Liver (tissue), 8 donors: ENCODE measurements at regions not wholly inside any gene's neighbourhood (a gene's known extent, or its start where the extent isn't known, plus 50 kb on each side); places are given as distances from the start of the nearest gene placed in this dataset.

Source experiments
- DNase-seq: peaks from one replicate; pipeline ENCODE4 v3.0.0-alpha.2; 2017; ENCODE audit warnings: low spot score
- H3K27ac ChIP-seq, 2 donors: one replicate each; pipeline ENCODE4 v1.7.0; 2013; ENCODE audit warnings: inconsistent platforms in 2 of 2, low read length in 2 of 2, control low read depth in 1 of 2, low read depth in 1 of 2, mild to moderate bottlenecking in 1 of 2
- H3K27me3 ChIP-seq, 4 donors: one replicate each; pipeline versions ENCODE4 v1.6.1 to v1.7.0; 2013; ENCODE audit warnings: low read length in 3 of 4, inconsistent platforms in 1 of 4, mild to moderate bottlenecking in 1 of 4, moderate library complexity in 1 of 4; ENCODE audit not compliant: control insufficient read depth in 4 of 4, insufficient read depth in 4 of 4
- H3K36me3 ChIP-seq, 4 donors: one replicate each; pipeline versions ENCODE4 v1.6.1 to v1.7.0; 2013; ENCODE audit warnings: low read length in 3 of 4, mild to moderate bottlenecking in 3 of 4, low read depth in 1 of 4, moderate library complexity in 1 of 4; ENCODE audit not compliant: control insufficient read depth in 4 of 4, insufficient read depth in 3 of 4
- H3K4me1 ChIP-seq, 4 donors: one replicate each; pipeline versions ENCODE4 v1.6.1 to v1.7.0; 2013; ENCODE audit warnings: low read length in 3 of 4, mild to moderate bottlenecking in 3 of 4, moderate library complexity in 1 of 4; ENCODE audit not compliant: control insufficient read depth in 4 of 4, insufficient read depth in 4 of 4
- H3K4me3 ChIP-seq, 3 donors: one replicate each; pipeline versions ENCODE4 v1.6.1 to v1.7.0; 2013; ENCODE audit warnings: low read length in 3 of 3, control low read depth in 1 of 3, low read depth in 1 of 3, mild to moderate bottlenecking in 1 of 3
- H3K9ac ChIP-seq, 2 donors: one replicate each; pipeline ENCODE4 v1.7.0; 2013; ENCODE audit warnings: low read length in 2 of 2, mild to moderate bottlenecking in 2 of 2, moderate library complexity in 2 of 2, control low read depth in 1 of 2, low read depth in 1 of 2
- H3K9me3 ChIP-seq, 4 donors: one replicate each; pipeline versions ENCODE4 v1.6.1 to v1.7.0; 2013; ENCODE audit warnings: low read length in 3 of 4; ENCODE audit not compliant: control insufficient read depth in 4 of 4
- EGR1 ChIP-seq, 2 donors: IDR thresholded peaks; 2 replicates each; pipeline ENCODE4 v1.6.1; 2016 to 2018; ENCODE audit warnings: antibody characterized with exemption in 2 of 2, low read depth in 2 of 2
- FOXA1 ChIP-seq: IDR thresholded peaks from 2 replicates; pipeline ENCODE4 v1.6.1; 2016; ENCODE audit warnings: antibody characterized with exemption
- FOXA2 ChIP-seq: IDR thresholded peaks from 2 replicates; pipeline ENCODE4 v1.6.1; 2016; ENCODE audit warnings: antibody characterized with exemption
- GABPA ChIP-seq, 2 donors: IDR thresholded peaks in 1 of 2; conservative IDR thresholded peaks in 1 of 2; 2 replicates each; pipeline ENCODE4 v1.6.1; 2016; ENCODE audit warnings: antibody characterized with exemption in 2 of 2, mild to moderate bottlenecking in 1 of 2, moderate library complexity in 1 of 2
- HNF4A ChIP-seq, 2 donors: conservative IDR thresholded peaks; 2 replicates each; pipeline ENCODE4 v1.6.1; 2016; ENCODE audit warnings: antibody characterized with exemption in 2 of 2, mild to moderate bottlenecking in 2 of 2
- HNF4G ChIP-seq: IDR thresholded peaks from 2 replicates; pipeline ENCODE4 v1.6.1; 2016; ENCODE audit warnings: antibody characterized with exemption
- JUND ChIP-seq, 2 donors: IDR thresholded peaks; 2 replicates each; pipeline ENCODE4 v1.6.1; 2016; ENCODE audit warnings: antibody characterized with exemption in 2 of 2
- NR2F2 ChIP-seq: IDR thresholded peaks from 2 replicates; pipeline ENCODE4 v1.6.1; 2016; ENCODE audit warnings: antibody characterized with exemption
- RAD21 ChIP-seq, 2 donors: IDR thresholded peaks; 2 replicates each; pipeline ENCODE4 v1.6.1; 2016; ENCODE audit warnings: antibody characterized with exemption in 2 of 2, mild to moderate bottlenecking in 2 of 2
- RXRA ChIP-seq, 2 donors: IDR thresholded peaks; 2 replicates each; pipeline ENCODE4 v1.6.1; 2017 to 2018; ENCODE audit warnings: antibody characterized with exemption in 2 of 2, mild to moderate bottlenecking in 1 of 2
- SP1 ChIP-seq: IDR thresholded peaks from 2 replicates; pipeline ENCODE4 v1.6.1; 2018; ENCODE audit warnings: antibody characterized with exemption, mild to moderate bottlenecking
- TAF1 ChIP-seq: conservative IDR thresholded peaks from 2 replicates; pipeline ENCODE4 v1.6.1; 2016; ENCODE audit warnings: antibody characterized with exemption, mild to moderate bottlenecking
- YY1 ChIP-seq: IDR thresholded peaks from 2 replicates; pipeline ENCODE4 v1.6.1; 2016; ENCODE audit warnings: antibody characterized with exemption, mild to moderate bottlenecking
- WGBS: extraction: QIAGEN DNeasy Blood & Tissue Kit; methylation state at CpG from one replicate; pipeline ENCODE4 v1.1.7; 2013; 5-methylcytosine and 5-hydroxymethylcytosine counted together
- TF ChIP-seq, protein P1 (sequence below): IDR thresholded peaks from 2 replicates; pipeline ENCODE4 v1.6.1; 2016; ENCODE audit warnings: antibody characterized with exemption
- TF ChIP-seq, protein P2 (sequence below): IDR thresholded peaks from 2 replicates; pipeline ENCODE4 v1.6.1; 2016; ENCODE audit warnings: antibody characterized with exemption, mild to moderate bottlenecking
- TF ChIP-seq, protein P3 (sequence below): IDR thresholded peaks from 2 replicates; pipeline ENCODE4 v1.6.1; 2016; ENCODE audit warnings: antibody characterized with exemption
- TF ChIP-seq, protein P4 (sequence below): fragments of 150-350 bp; IDR thresholded peaks from 2 replicates; pipeline ENCODE4 v1.5.1; 2017; ENCODE audit warnings: improper control_type of control experiment, low read depth, low read length; ENCODE audit not compliant: missing input control
- TF ChIP-seq, protein P5 (sequence below): IDR thresholded peaks from 2 replicates; pipeline ENCODE4 v1.6.1; 2016; ENCODE audit warnings: antibody characterized with exemption
- donor health status: healthy.
- donor health status: healthy.
- donor health status: healthy.
- donor health status: healthy.
- donor health status: healthy.

DNA sequence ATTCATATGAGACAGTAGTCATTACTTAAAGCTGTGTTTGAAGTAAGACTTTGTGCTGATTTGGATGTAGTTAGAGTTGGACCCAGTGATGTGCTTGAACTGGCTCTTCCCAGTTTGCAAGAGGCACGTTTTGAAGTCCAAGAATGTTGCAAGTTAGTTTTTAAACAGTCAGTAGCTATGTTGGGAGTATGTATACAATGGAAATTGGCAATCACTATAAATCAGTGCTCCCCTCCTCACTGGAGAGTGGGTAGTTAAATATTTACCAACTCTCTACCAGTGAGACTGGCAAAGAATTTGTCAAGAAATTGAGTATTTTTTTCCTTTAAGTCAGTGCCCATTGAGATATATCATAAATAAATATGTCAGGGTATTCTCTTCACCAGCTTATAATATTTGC, 191.9 kb upstream of the SPRY1 start:
- WGBS: 48% methylated on average over 1 of the region's 1 CpG

GRCh38 chr4:123206016-123206415, 190.6 kb upstream of the SPRY1 start:
- Histone ChIP-seq H3K4me3 (no peak overlapping the region), H3K4me1 (no peaks in the 10 kb centered on the region), H3K27ac (no peak overlapping the region), H3K36me3 (no peaks in the 10 kb centered on the region), H3K27me3 (no peaks in the 10 kb centered on the region), H3K9ac (no peak overlapping the region), H3K9me3 (no peaks in the 10 kb centered on the region)
- WGBS: 87% methylated on average over 3 of the region's 3 CpGs
- TF ChIP-seq JUND (IDR thresholded peaks at IDR 0.05) (no peak), NR2F2 (no peak), EGR1 (IDR thresholded peaks at IDR 0.05; ENCODE audit: low read depth in 2 of 2) (no peak), HNF4A (conservative IDR thresholded peaks at IDR 0.05) (no peak), FOXA2 (no peak), HNF4G (no peak), TAF1 (no peak), SP1 (no peak), RAD21 (IDR thresholded peaks at IDR 0.05) (no peak), FOXA1 (no peak), GABPA (IDR thresholded peaks at IDR 0.05 in 1 of 2, conservative IDR thresholded peaks at IDR 0.05 in 1 of 2) (no peak), RXRA (IDR thresholded peaks at IDR 0.05) (no peak), YY1 (no peak)
- TF ChIP-seq, protein P1, sequence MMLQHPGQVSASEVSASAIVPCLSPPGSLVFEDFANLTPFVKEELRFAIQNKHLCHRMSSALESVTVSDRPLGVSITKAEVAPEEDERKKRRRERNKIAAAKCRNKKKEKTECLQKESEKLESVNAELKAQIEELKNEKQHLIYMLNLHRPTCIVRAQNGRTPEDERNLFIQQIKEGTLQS: no peak
- TF ChIP-seq, protein P2, sequence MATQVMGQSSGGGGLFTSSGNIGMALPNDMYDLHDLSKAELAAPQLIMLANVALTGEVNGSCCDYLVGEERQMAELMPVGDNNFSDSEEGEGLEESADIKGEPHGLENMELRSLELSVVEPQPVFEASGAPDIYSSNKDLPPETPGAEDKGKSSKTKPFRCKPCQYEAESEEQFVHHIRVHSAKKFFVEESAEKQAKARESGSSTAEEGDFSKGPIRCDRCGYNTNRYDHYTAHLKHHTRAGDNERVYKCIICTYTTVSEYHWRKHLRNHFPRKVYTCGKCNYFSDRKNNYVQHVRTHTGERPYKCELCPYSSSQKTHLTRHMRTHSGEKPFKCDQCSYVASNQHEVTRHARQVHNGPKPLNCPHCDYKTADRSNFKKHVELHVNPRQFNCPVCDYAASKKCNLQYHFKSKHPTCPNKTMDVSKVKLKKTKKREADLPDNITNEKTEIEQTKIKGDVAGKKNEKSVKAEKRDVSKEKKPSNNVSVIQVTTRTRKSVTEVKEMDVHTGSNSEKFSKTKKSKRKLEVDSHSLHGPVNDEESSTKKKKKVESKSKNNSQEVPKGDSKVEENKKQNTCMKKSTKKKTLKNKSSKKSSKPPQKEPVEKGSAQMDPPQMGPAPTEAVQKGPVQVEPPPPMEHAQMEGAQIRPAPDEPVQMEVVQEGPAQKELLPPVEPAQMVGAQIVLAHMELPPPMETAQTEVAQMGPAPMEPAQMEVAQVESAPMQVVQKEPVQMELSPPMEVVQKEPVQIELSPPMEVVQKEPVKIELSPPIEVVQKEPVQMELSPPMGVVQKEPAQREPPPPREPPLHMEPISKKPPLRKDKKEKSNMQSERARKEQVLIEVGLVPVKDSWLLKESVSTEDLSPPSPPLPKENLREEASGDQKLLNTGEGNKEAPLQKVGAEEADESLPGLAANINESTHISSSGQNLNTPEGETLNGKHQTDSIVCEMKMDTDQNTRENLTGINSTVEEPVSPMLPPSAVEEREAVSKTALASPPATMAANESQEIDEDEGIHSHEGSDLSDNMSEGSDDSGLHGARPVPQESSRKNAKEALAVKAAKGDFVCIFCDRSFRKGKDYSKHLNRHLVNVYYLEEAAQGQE: no peak
- TF ChIP-seq, protein P3, sequence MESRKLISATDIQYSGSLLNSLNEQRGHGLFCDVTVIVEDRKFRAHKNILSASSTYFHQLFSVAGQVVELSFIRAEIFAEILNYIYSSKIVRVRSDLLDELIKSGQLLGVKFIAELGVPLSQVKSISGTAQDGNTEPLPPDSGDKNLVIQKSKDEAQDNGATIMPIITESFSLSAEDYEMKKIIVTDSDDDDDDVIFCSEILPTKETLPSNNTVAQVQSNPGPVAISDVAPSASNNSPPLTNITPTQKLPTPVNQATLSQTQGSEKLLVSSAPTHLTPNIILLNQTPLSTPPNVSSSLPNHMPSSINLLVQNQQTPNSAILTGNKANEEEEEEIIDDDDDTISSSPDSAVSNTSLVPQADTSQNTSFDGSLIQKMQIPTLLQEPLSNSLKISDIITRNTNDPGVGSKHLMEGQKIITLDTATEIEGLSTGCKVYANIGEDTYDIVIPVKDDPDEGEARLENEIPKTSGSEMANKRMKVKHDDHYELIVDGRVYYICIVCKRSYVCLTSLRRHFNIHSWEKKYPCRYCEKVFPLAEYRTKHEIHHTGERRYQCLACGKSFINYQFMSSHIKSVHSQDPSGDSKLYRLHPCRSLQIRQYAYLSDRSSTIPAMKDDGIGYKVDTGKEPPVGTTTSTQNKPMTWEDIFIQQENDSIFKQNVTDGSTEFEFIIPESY: no peak
- no peak for DNase-seq

More for the DNA sequence above, 191.9 kb upstream of the SPRY1 start:
- H3K27me3 ChIP-seq: no peaks in the 10 kb centered on the region
- H3K4me3 ChIP-seq: no peak overlapping the region
- H3K9ac ChIP-seq: no peak overlapping the region
- no peak overlapping the region for H3K27ac ChIP-seq
- no peaks in the 10 kb centered on the region for H3K36me3 ChIP-seq
- H3K4me1 ChIP-seq: no peaks in the 10 kb centered on the region
- DNase-seq: no peak
- TF ChIP-seq GABPA (IDR thresholded peaks at IDR 0.05 in 1 of 2, conservative IDR thresholded peaks at IDR 0.05 in 1 of 2) (no peak), HNF4G (no peak), SP1 (no peak), JUND (IDR thresholded peaks at IDR 0.05) (no peak), RAD21 (IDR thresholded peaks at IDR 0.05) (no peak), EGR1 (IDR thresholded peaks at IDR 0.05; ENCODE audit: low read depth in 2 of 2) (no peak), NR2F2 (no peak), RXRA (IDR thresholded peaks at IDR 0.05) (no peak), YY1 (no peak)
- TF ChIP-seq, protein P3: no peak
- TF ChIP-seq, protein P4, sequence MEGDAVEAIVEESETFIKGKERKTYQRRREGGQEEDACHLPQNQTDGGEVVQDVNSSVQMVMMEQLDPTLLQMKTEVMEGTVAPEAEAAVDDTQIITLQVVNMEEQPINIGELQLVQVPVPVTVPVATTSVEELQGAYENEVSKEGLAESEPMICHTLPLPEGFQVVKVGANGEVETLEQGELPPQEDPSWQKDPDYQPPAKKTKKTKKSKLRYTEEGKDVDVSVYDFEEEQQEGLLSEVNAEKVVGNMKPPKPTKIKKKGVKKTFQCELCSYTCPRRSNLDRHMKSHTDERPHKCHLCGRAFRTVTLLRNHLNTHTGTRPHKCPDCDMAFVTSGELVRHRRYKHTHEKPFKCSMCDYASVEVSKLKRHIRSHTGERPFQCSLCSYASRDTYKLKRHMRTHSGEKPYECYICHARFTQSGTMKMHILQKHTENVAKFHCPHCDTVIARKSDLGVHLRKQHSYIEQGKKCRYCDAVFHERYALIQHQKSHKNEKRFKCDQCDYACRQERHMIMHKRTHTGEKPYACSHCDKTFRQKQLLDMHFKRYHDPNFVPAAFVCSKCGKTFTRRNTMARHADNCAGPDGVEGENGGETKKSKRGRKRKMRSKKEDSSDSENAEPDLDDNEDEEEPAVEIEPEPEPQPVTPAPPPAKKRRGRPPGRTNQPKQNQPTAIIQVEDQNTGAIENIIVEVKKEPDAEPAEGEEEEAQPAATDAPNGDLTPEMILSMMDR: no peak
- TF ChIP-seq, protein P5, sequence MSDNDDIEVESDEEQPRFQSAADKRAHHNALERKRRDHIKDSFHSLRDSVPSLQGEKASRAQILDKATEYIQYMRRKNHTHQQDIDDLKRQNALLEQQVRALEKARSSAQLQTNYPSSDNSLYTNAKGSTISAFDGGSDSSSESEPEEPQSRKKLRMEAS: no peak
- H3K9me3 ChIP-seq: no peaks in the 10 kb centered on the region
